HG03175 (cell line): ENCODE measurements at regions not wholly inside any gene's neighbourhood (a gene's known extent, or its start where the extent isn't known, plus 50 kb on each side); places are given as distances from the start of the nearest gene placed in this dataset.
"Not testable (repeated sequence)": the region's sequence is repeated elsewhere in the genome, so short reads cannot be mapped to it uniquely, and the experiment has no call there.

Source experiments
- ATAC-seq: cut with Tn5 transposase; IDR thresholded peaks from one replicate; pipeline ENCODE4 v1.9.1; 2021; ENCODE audit warnings: mild to moderate bottlenecking, moderate library complexity; ENCODE audit not compliant: unreplicated experiment

GRCh38 chr18:35871337-35871736 lies 101.1 kb upstream of the RMP24 start:
- ATAC-seq = no peak

- no peak for ATAC-seq
These were observed 96.9 kb upstream of the RMP24 start for GRCh38 chr18:35875566-35875965.

GRCh38 chr18:35876243-35876642 lies 96.2 kb upstream of the RMP24 start:
- ATAC-seq = no peak

- no peak for ATAC-seq
These were observed 91.6 kb upstream of the RMP24 start for GRCh38 chr18:35880788-35881455.

GRCh38 chr18:35888329-35888728 lies 84.2 kb upstream of the RMP24 start:
- no peak for ATAC-seq

GRCh38 chr18:35889677-35890076 lies 82.8 kb upstream of the RMP24 start:
- no peak for ATAC-seq

- no peak for ATAC-seq
These were observed 82.2 kb upstream of the RMP24 start for GRCh38 chr18:35890323-35890722.

DNA sequence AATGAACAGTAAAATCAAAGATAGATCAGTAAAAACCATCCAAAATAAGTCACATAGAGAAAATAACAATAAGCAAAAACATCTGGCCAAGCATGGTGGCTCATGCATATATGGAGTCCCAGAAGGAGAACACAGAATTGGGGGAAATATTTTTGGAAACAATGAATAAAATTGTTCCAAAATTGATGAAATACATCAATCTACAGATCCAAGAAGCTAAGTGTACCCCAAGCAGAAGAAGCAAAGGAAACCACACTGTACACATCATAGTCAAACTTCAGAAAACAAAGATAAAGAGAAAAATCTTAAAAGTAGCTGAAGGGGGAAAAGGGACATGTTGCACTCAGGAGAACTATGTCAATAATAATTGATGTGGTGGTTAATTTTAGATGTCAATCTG lies 80.4 kb upstream of the RMP24 start:
- ATAC-seq = no peak

DNA sequence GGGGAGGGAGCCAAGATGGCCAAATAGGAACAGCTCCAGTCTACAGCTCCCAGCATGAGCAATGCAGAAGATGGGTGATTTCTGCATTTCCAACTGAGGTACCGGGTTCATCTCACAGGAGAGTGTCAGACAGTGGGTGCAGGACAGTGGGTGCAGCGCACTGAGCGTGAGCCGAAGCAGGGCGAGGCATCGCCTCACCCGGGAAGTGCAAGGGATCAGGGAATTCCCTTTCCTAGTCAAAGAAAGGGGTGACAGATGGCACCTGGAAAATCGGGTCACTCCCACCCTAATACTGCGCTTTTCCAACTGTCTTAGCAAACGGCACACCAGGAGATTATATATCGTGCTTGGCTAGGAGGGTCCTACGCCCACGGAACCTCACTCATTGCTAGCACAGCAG lies 75.0 kb upstream of the RMP24 start:
- ATAC-seq = not testable (repeated sequence)

- no peak for ATAC-seq
These were observed 68.0 kb upstream of the RMP24 start for GRCh38 chr18:35904389-35905037.

DNA sequence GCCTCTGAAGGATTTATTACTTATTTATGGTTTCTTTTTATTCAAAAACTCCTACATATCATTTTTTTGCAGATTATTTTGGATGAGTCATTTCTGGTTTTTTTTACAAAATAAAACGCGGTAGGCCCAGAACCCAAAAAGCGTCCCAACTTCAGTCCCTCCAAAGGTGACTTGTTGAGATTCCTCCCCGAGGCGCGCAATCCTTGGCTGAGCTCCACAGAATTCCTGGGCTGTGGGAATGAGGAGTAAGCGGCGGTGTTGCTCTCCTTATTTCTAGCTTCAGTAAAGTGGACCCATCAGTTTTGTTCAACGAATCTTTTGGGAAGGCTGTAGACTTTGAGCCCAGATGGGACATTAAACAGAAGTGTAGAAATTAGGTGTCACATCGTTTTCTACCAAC lies 67.0 kb upstream of the RMP24 start:
- ATAC-seq = no peak

DNA sequence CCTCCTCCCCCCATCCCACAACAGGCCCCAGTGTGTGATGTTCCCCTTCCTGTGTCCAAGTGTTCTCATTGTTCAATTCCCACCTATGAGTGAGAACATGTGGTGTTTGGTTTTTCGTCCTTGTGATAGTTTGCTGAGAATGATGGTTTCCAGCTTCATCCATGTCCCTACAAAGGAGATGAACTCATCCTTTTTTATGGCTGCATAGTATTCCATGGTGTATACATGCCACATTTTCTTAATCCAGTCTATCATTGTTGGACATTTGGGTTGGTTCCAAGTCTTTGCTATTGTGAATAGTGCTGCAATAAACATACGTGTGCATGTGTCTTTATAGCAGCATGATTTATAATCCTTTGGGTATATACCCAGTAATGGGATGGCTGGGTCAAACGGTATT lies 66.2 kb upstream of the RMP24 start:
- ATAC-seq = not testable (repeated sequence)

- ATAC-seq = no peak
These were observed 62.2 kb upstream of the RMP24 start for GRCh38 chr18:35910327-35910726.

DNA sequence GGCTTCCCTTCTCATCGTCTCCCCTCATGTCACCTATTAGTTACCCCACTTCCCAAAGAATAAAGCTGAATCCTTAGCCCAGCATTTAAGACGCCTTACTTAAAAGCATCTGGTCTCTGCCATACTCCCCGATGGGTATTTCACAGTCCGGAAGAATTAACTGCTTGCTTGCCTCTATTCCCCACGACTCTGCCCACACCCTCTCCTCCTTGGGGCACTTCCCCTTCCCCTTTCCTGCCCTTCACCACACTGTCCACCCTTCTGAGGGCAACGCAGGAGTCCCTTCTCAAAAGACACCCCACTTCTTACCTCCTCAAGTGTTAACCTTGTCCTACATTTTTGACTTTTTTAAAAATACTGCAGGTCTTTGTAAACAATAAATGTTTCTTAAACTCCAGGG lies 60.1 kb upstream of the RMP24 start:
- no peak for ATAC-seq

DNA sequence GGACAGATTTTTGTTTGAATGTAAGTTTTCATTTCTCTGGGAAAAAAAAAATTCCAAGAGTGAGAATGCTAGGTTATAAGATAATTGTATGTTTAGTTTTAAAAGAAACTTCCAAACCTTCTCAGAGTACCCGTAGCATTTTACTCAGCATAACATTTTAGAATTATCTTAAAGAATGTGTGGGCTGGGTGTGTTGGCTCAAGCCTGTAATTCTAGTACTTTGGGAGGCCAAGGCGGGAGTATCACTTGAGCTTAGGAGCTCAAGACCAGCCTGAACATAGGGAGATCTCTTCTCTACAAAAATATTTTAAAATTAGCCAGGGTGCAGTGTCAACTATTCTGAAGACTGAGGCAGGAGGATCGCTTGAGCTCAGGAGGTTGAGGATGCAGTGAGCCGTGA lies 57.4 kb upstream of the RMP24 start:
- ATAC-seq = no peak

- no peak for ATAC-seq
These were observed 55.4 kb upstream of the RMP24 start for GRCh38 chr18:35917043-35917442.

- ATAC-seq = no peak
These were observed 53.9 kb upstream of the RMP24 start for GRCh38 chr18:35918564-35918963.

DNA sequence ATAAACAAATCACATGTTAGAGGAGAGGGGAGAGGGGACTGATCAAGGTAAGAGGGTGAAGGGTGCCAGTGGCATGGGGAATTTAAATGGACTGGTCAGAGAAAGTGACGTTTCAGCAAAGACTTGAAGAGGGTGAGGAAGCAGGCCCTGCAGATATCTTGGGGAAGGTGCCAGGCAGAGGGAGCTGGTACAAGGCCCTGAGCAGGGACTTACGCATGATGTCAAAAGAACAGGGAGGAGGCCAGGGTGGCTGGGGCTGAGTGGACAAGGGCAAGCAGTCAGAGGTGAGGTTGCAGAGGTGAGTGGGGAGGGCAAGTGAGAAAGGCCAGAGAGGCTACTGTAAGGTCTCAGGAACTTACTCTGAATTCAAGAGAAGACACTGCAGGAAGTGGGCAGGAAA lies 53.3 kb upstream of the RMP24 start:
- no peak for ATAC-seq

- no peak for ATAC-seq
These were observed 51.9 kb upstream of the RMP24 start for GRCh38 chr18:35920623-35921022.
